ENCODE measurements at regions not wholly inside any gene's neighbourhood (a gene's known extent, or its start where the extent isn't known, plus 50 kb on each side); places are given as distances from the start of the nearest gene placed in this dataset.

- TF ChIP-seq CTCF (conservative IDR thresholded peaks at IDR 0.05) = no peak
- TF ChIP-seq EZH2 (IDR thresholded peaks at IDR 0.05; ENCODE audit: low read depth) = no peak
These were observed 257.9 kb downstream of the SATB2 start for GRCh38 chr2:199199797-199200196.

Measured in PC-9 (cell line).